GM18858 (cell line): ENCODE measurements at regions not wholly inside any gene's neighbourhood (a gene's known extent, or its start where the extent isn't known, plus 50 kb on each side); places are given as distances from the start of the nearest gene placed in this dataset.

Experiments
- ATAC-seq: cut with Tn5 transposase; IDR thresholded peaks from one replicate; pipeline ENCODE4 v1.9.1; 2021; ENCODE audit not compliant: unreplicated experiment

GRCh38 chr4:67125636-67126514, 419.4 kb downstream of the CENPC start:
- ATAC-seq: no peak

DNA sequence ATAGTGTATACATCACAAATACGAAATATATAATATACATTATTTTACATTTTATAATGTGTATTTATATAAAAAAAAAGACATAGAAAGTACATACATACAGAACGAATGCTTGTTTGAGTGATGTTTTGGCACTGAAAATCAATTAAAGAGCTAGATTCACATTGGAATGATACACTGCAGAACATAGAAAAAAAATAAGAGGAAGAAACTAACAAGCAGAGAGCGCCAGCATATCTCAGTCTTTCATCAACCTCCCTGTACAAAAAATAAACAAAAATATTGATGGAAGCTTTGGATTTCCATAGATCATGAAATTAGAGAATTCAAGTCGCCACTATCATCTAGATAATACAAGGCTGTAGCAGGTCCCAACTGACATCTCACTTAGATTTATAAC, 420.6 kb downstream of the CENPC start:
- no peak for ATAC-seq

DNA sequence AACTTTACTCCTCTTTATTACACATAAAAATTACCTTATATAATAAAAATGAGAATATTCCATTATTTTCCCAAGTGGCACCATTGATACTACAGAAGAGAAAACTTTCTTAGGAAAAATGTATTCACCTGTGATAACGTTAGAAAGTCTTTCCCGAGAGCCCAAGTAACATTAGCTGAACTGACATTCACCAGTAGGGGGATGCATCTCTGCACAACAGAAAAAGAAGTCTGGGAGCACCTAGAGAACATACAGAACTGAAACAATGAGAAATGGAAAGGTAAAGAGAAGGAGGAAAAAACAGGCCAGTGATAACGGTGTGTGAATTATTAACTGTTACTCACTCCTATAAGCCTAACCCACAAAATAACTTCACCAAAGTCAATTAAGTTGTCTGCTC, 423.3 kb downstream of the CENPC start:
- ATAC-seq: no peak

- no peak for ATAC-seq
Observed at GRCh38 chr4:67120369-67120768, 424.9 kb downstream of the CENPC start.

DNA sequence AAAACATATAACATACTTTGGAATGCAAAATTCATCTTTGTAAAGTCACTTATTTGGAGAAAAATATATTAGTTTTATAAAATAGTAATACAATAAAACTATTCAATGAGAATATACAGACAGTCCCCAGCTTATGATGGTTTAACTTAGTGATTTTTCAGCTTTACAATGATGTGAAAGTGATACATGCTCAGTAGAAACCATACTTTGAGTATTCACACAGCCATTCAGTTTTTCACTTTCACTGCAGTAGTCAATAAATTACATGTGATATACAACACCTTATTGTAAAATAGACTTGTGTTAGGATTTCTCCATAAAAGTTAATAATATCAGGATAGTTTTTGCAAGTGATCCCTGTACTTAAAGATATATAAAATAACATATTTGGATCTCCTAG, 436.0 kb downstream of the CENPC start:
- no peak for ATAC-seq

DNA sequence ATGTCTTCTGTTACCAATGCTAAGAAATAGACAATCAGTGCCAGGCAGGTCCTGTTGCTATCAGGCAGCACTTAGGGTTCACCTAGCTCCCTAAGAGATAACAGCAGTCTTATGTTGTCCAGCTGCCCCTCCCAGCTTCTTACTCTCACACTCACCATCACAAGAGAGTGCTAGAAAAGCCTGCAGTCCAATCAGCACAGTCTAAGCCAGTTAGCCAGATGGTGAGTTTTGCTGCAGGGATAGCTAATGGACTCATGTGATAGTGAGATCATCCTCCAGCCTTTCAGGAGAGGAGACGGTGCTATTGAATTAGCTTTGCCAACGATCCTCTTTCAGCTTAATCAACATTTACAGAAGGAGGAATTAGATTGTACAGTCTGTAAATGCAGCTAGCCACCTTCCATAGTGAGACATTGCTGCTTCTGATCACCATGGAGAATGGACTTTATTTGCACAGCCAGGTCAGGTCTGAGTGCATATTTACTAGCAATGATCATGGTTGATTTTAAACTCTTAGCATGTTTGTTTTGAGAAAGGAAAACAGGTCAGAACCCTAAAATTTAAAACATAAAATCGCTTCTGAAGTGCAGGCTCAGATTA, 438.3 kb downstream of the CENPC start:
- no peak for ATAC-seq

DNA sequence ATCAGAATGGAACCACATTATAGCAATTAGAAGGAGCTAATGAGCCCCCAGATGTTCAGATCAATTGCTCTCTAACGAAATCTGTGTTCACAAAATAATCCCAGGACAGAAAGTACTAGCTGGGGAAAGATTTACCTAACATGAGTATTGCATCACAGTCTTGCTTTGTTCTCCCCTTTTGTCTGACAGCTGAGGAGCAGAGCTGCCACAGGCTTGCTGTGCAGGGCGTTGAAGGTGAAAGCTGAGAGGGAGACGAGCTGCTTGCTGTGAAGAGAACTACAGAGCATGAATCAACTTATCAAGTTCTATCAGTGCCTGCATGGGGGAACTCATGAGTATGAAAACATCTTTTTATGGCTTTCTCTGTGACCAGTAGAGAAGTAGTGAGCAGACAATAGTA, 441.2 kb downstream of the CENPC start:
- ATAC-seq: no peak

- no peak for ATAC-seq
Observed at GRCh38 chr4:67103001-67103747, 442.1 kb downstream of the CENPC start.

DNA sequence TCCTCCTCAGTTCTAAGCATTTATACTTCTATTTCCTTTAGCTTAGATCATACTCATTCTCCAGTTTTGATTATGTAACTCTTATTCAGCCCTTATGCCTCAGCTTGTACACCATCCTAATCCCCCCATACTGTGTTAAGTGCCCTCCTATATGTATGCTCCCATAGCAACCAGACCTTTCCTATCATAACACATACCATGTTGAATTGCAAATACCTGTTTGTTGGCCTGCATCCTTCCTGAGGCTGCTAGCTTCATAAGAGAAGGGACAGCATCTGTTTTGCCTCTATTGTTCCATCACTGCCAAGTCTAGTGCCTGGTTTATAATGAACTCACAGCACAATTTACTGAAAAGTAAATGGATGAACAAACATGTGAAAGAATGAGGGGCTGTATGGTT, 443.7 kb downstream of the CENPC start:
- no peak for ATAC-seq

- no peak for ATAC-seq
Observed at GRCh38 chr4:67092351-67092750, 453.0 kb downstream of the CENPC start.

GRCh38 chr4:67091673-67092072, 453.6 kb downstream of the CENPC start:
- ATAC-seq: no peak

DNA sequence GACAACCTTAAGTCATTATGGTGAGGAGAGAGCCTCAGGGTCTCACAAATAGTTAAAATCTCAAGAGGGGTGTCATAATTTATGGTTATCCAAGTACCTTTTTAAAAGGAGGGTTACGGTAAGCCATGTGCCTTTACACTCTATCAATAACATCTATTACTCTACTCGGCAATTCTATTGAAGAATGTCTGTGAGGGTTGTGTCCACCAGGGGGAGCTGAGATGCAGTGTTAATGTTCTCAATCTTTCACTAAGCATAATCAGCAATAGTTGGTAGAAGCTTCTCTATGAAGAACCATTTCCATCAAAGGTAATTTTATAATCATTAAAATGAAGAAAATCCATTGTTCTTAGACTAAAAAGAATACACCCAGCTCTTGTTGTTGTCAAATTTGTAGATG, 457.4 kb downstream of the CENPC start:
- ATAC-seq: peak; percentile 87

DNA sequence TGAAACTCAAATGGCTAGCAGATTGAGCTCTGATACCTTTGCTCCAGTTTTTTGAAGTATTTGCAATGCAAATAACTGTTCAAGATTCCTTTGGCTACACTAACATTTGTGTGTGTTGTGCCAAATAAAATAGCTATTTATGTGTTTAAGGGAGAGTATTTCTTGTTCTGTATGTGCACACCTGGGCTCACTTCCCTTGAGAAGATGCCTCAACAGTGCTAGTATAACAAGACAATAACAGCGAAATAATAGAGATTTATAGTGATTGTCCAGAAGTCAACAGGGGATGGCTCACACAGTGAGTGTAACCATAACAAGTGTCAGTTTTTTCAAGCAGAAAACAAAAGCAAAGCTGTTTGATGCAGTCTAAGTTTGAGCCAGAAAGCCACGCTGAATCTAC, 460.5 kb downstream of the CENPC start:
- no peak for ATAC-seq

DNA sequence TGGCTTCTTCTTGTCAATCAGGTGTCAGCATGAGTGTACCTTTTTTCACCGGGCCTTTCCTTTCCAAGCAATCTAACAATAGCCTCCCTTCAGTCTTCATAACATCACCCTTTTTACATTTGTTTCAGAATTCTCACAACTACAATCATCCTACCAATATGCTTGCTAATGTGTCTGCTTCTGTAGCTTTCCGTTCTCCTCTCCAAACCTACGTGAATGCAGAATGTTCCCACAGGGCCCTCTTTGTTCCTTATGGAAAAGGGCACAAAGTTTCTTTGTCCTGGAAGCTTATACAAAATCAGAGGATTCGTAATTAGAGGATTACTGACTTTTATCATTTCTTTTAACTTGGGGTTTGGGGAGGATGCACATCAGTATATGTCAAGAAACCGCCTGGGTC, 461.8 kb downstream of the CENPC start:
- ATAC-seq: no peak

DNA sequence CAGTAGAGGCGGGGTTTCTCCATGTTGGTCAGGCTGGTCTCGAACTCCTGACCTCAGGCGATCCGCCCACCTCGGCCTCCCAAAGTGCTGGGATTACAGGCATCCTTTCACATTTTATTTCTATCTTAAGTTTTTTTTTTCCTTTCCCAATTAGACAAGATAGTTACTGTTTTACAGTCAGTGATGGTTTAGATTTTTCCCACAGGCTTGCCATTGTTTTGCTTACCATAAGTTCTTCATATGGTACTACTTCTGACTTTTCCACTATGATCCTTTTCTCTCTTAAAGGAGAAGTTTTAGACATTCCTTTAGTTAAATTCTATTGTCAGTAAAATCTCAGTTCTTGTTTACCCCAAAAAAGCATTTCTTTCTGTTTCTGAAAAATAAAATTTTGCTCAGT, 462.6 kb downstream of the CENPC start:
- ATAC-seq: no peak

- no peak for ATAC-seq
Observed at GRCh38 chr4:67080046-67080557, 465.2 kb downstream of the CENPC start.

GRCh38 chr4:67071641-67072040, 473.7 kb downstream of the CENPC start:
- no peak for ATAC-seq

DNA sequence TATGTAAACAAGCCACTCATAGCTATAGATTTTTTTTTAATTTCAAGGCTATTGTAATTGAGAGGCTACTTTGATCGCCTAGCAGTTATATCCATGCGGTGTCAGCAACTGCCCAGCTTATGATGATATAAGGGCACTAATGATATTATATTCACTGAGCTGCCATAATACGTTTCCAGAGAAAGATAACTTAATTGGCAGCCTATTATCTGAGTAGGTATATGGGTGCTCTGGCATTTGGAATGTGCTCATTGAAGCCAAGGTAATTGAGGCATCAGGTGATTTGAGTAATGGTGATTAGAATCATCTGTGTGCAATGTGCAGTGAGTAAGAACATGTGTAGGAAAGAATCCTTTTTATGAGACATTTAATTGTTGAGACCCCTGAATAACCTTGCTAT, 490.0 kb downstream of the CENPC start:
- no peak for ATAC-seq

GRCh38 chr4:67054896-67055295, 490.4 kb downstream of the CENPC start:
- no peak for ATAC-seq

DNA sequence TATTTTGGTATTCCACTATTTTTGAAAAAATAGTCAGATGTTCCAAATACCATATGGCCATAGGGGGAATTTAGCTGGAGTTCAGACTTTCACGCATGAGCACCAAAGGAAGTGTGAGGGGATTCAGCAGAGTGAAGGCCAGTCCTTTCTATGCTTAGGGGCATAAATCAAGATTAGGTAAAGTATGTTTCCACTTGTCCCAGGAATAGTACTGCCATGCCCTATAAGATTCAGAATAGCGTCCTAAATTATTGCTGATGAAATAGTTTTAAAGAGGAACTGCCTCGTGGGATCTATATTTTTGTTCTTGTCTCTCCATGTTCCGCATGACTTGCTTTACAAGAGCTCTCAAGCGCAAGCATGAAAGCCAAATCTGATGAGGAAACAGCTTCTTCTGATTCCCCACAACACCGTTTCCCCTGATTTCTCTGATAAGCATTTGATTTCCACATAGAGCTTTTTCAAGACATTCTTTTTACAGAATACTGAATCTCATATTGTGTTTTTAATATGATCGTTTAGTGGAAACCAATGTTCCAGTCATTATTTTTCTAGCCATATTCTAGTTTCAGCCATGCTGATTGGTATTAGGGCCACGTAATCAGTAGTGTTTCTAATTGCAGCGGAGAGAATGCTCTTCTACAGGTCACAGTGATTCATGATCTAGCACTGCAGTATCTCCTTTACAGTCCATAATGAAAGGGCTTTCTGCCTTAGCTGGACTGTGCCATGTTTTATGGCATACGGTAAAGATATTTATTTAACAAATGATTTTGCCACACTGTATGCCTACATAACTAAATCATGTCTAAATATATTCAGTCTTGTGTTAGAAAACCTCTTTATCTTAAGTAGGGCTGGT, 492.3 kb downstream of the CENPC start:
- ATAC-seq: no peak
